ENCODE measurements at regions not wholly inside any gene's neighbourhood (a gene's known extent, or its start where the extent isn't known, plus 50 kb on each side); places are given as distances from the start of the nearest gene placed in this dataset.

DNA sequence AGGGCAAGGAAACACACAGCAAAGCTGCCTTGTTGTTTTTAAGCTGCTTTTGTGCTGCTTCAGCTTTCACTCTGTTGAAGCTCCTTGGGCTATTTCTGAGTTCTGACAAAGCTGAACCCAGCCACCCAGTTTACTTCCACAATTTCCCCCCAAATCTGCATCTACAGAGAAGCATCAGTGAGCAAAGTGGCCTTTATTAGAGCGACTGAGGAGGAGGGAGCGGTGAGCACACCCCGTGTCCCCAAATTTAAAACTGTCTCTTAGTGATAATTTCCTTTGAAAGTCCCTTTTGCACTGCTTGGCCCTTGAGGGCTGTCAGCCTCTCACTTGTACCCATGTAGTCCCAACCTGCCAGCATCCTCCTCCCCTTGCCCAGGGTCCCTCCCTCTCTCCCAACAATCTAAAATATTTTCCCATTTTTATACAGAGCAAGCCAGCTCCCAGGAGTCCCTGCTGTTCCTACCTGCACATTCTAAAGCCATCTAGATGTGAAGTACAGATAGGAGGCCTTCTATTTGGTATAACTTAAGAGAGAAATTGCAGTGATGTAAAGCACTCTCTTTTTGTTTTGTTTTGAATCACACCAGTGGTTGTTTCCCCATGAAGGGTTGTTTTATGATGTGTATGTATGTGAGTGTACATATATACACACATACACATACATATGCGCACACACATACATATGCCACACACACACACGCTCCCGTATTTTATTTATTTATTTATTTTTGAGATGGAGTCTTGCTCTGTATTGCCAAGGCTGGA is 313.5 kb downstream of the TLE4 start:
- DNase-seq = no peak

DNA sequence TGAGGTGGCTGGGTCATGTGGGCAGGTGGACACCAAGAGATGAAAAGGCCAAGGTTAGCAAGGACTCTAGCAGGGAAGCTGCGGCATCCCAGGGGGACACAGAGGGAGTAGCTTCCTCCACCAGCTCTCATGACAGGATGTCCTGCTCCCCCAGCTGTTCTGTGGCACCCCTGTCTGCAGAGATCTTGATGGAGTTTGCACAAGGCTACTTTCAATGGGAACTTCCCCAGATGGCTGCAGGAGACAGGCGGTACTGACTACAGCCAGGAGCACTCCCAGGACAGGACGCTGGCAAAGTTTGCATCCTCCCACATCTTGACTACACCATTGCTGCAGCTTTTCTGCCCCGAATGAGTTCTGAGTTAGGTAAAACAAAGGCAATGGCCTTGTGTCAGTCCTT is 312.8 kb downstream of the TLE4 start:
- no peak for DNase-seq

GRCh38 chr9:79883073-79883645 is 311.4 kb downstream of the TLE4 start:
- DNase-seq = peak; percentile 27

GRCh38 chr9:79880626-79881025 is 308.9 kb downstream of the TLE4 start:
- DNase-seq = no peak

- no peak for DNase-seq
Observed at GRCh38 chr9:79877943-79878602, 306.3 kb downstream of the TLE4 start.

DNA sequence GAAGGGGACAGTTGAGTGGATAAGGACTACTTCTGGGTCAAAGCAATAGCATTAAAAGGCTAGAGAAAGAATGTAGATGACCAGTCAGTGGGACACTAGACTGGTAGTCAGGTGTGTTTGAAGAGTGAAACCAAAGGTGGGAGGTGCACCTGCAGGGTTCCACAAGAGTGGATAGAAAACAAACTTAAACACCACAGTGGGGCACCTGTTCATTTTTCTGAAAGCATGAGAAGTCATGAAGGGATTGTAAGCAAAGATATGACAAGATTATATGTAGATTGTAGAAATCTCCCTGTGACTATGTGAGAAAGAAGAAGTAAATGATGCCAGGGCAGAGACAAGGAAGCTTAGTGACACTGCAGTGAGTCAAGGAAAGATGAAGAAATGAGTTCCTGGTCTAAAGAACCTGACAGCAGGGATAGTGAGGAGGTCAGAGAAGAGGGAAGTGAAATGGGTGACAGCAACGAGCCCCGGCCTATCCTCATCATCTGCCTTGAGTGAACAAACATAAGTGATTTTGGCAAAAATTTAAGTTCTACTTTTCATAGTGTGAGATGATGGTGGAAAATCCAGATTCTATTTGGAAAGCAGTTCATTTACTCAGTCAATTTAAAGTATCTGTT is 296.9 kb downstream of the TLE4 start:
- DNase-seq = no peak

GRCh38 chr9:79862921-79863890 is 291.4 kb downstream of the TLE4 start:
- no peak for DNase-seq

DNA sequence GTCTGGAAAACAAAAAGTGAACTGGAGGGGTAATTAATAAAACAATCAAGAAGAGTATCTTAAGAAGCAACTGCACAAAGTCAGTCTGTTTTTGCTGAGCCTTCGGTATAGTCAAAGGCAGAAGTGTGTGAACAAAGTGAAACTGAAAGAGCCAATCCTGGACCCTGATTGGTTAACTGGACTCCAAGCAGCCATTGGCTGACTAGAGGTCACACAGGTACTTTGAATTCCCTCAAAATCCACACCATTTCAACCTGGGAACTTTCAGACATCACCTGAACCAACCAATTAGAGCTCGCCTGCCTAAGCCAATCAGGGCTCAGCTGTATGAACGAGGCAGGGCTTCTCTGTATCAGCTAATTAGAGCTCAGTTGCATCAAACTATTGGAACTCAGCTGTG is 286.7 kb downstream of the TLE4 start:
- no peak for DNase-seq

- DNase-seq = no peak
Observed at GRCh38 chr9:79857188-79857587, 285.4 kb downstream of the TLE4 start.

- no peak for DNase-seq
Observed at GRCh38 chr9:79847074-79847473, 275.3 kb downstream of the TLE4 start.

- no peak for DNase-seq
Observed at GRCh38 chr9:79829566-79830302, 258.0 kb downstream of the TLE4 start.

DNA sequence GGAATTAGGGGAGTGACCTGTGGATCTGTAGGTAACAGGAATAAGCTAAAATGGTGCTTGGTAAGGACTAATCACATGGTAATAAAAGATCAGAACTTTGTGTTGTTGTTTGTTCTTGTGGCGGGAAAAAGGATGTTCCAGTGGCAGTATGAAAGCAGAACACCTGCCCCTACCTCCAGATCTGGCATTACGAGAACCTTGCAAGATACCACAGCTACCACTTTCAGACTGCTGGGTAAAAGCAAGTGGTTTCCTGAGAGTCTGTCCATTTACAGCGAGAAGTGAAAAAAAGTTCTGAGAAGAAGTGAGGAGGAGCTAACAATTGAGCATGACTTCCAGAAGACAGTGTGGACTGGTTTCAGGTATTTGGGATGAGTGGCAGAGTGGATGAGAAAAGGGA is 252.5 kb downstream of the TLE4 start:
- no peak for DNase-seq

DNA sequence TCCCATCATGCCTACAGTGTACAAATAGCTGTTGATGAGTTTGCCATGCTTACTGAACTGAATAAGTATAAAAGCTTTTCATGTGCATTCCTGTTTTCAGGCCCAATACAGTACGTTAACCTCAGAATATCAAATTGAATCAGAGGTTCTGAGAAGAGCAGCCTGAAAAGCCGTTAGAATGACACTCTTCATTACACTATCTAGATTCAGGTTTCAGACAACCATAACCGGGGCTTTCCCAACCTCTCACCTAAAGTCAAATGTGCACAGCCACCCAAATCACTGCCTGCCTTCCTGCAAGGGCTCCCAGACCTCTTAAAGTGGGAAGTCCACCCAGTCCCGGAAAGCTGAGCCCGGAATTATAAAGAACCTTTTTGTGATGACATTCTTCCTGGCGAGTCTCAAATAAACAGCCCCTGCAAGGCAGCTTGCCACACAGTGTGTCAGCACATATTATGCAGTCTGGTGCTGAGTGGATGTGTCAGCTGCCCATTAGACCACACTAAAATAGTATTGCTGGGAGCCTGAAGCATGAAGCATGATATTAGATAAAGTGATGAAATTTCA is 245.8 kb downstream of the TLE4 start:
- DNase-seq = no peak

- DNase-seq = no peak
Observed at GRCh38 chr9:79813258-79813638, 241.5 kb downstream of the TLE4 start.

GRCh38 chr9:79812507-79813257 is 240.9 kb downstream of the TLE4 start:
- DNase-seq = no peak

- no peak for DNase-seq
Observed at GRCh38 chr9:79812099-79812498, 240.3 kb downstream of the TLE4 start.

GRCh38 chr9:79809931-79810330 is 238.2 kb downstream of the TLE4 start:
- DNase-seq = no peak

DNA sequence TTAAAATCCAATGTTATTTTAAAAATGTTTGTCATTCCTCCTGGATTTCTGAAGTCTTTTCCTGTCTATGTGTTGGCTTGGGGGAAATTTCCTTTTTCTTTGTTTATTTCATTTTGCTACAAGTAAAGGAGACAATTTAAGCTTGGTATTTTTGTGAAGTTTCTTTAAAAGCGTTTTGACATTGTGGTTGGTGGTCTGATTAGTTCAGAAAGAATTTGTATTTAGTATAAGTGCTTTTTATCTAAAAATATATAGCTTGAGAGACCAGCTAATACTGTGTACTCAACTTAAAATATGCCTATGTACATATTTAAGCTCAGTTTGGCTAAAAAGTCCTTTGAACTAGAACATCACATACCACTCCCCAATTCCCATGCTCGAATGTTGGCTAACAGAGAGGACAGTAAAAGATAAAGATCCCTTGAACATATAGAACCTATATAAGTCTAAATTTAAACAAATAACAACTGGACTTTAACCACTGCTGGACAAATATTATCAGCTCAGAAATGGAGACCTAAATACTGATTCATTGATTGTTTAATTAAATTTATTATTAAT is 237.6 kb downstream of the TLE4 start:
- no peak for DNase-seq

DNA sequence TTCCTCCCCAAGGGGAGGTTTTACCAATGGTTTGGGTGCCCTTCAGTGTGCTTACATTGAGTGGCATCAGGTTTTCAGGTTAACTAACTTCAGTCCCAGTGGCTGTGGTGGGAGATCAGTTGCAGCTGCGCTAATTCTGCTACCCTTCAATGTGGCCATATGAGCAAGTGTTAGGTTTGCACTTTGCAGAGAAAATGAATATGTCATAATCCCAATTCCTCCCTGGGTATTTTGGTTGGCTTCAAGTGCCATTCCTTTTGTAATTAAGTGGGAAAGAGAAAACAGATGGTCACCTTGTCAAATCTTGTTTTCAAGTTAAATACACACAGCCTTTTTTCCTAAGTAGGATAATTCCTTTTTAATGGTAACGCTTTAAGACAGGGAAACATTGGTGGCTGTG is 236.2 kb downstream of the TLE4 start:
- DNase-seq = no peak

DNA sequence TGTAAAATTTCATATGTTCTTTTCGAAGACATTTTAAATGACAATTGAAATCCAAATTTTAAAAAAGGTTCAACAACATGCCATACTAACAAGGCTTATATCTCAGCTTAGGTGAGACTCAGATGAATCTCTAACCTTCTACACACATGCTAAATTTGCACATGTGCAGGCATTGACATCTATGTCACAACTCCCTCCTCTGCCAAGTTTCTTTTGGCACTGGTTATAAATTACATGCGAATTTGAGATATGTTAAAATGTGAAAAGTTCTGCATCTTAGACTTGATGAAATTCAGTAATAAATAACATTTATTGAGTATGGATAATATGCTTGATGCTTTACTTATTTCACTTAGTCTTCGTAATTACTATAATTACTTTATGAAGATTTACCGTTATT is 234.3 kb downstream of the TLE4 start:
- no peak for DNase-seq

GRCh38 chr9:79801459-79801858 is 229.7 kb downstream of the TLE4 start:
- DNase-seq = no peak

Data from activated T-cell treated with anti-CD3 and anti-CD28 coated beads, Interleukin-2, amount 50 U/mL, for 1 hour (primary cell).